ENCODE measurements at regions not wholly inside any gene's neighbourhood (a gene's known extent, or its start where the extent isn't known, plus 50 kb on each side); places are given as distances from the start of the nearest gene placed in this dataset.

DNA sequence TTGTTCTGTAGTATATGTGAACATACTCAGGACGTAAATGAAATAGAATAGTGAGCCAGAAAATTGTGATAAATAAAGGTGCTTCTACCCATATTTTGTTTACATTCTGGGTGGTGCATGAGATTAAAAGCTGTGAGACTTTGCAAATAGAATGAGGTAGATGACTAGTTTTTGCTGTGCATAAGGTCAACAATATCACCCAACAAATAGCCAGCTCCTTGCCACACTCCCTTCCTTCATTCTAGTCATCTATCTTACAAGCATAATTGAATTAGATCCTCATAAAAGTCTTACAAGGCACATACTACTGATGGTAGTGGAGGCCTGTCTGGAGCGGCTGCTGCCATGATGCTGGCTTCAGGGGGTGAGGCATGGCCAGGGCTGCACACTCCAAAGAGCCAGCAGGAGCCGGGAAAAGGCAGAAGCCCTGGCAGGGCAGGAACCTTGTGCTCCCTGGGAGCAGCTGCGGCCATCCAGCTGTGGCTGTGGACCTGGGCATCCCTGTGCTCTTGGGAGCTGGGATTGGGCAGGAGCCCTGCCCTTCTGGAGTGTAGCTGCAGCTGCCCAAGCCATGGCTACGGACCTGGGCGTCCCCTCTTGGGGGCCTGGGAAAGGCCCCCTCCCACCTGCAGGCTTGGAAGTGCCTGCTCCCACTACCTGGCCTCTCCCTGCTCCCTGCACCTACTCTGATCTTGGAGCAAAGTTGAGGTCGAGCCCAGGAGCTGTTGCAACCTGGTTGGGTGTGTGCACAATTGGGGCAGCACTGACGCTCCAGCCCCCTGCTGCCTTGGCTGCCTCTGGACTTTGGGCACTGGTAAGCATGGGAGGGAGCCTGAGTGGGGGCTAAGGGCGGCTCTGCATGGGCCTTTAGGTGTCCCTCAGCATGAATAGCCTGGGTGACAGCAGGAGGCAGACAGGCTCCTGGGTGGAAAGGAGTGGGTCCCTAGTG is 112.8 kb downstream of the DACT1 start:
- Histone ChIP-seq H3K4me3 (ENCODE audit: low read length in 3 of 3) (no peak overlapping the region), H3K27me3 (ENCODE audit: control insufficient read depth, insufficient read depth, low read length) (no peaks in the 10 kb centered on the region), H3K36me3 (ENCODE audit: control insufficient read depth in 2 of 3, insufficient read depth in 3 of 3, low read length in 3 of 3) (no peaks in the 10 kb centered on the region), H3K9me3 (ENCODE audit: control insufficient read depth in 2 of 3, insufficient read depth in 1 of 3, low read length in 3 of 3) (no peaks in the 10 kb centered on the region), H3K9ac (ENCODE audit: low read length in 3 of 3) (no peak overlapping the region), H3K27ac (ENCODE audit: low read depth in 2 of 2, low read length in 2 of 2) (no peak overlapping the region), H3K4me1 (ENCODE audit: control insufficient read depth in 2 of 3, insufficient read depth in 2 of 3, low read depth in 1 of 3, low read length in 3 of 3) (peaks cover 0 to 28% (median 20%) of the 10 kb centered on the region in 3 donors)
- FAIRE-seq = no peak
- TF ChIP-seq CTCF (IDR thresholded peaks at IDR 0.05; ENCODE audit: borderline replicate concordance, extremely low read depth, insufficient read depth) = no peak
- intact Hi-C loops (cut with DNase I) = no loop called here
- no peak for DNase-seq

DNA sequence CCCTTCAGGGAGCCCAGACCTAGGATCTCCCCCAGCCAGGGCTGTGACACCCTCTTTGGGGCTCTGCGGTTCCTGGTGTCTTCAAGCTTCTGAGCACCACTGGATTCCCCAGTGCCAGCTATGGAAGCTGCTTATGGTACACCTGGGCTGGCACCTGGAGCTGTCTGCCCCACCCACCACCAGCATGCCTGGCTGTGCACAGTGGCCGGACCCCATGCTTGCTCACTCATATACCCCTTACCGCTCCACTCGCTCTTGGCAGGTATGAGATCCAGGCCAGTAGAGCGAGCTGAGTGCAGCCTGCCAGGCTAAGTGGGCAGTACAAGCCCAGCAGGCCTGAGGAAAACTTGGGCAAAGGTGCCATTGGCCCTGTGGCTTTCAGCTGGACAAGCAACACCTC is 114.0 kb downstream of the DACT1 start:
- no peak for FAIRE-seq
- peak in 1 of 5 donors; percentile 74 for DNase-seq
- no peak overlapping the region for H3K4me3 ChIP-seq (ENCODE audit: low read length in 3 of 3)
- no peaks in the 10 kb centered on the region for H3K36me3 ChIP-seq (ENCODE audit: control insufficient read depth in 2 of 3, insufficient read depth in 3 of 3, low read length in 3 of 3)
- H3K27ac ChIP-seq (ENCODE audit: low read depth in 2 of 2, low read length in 2 of 2) = peak overlapping the region; percentile 62 to 84
- peaks cover 0 to 30% (median 20%) of the 10 kb centered on the region in 3 donors for H3K4me1 ChIP-seq (ENCODE audit: control insufficient read depth in 2 of 3, insufficient read depth in 2 of 3, low read depth in 1 of 3, low read length in 3 of 3)
- H3K9ac ChIP-seq (ENCODE audit: low read length in 3 of 3) = no peak overlapping the region
- TF ChIP-seq CTCF (IDR thresholded peaks at IDR 0.05; ENCODE audit: borderline replicate concordance, extremely low read depth, insufficient read depth) = no peak
- H3K27me3 ChIP-seq (ENCODE audit: control insufficient read depth, insufficient read depth, low read length) = no peaks in the 10 kb centered on the region
- no peaks in the 10 kb centered on the region for H3K9me3 ChIP-seq (ENCODE audit: control insufficient read depth in 2 of 3, insufficient read depth in 1 of 3, low read length in 3 of 3)
- intact Hi-C loops (cut with DNase I) = no loop called here

- peak in 1 of 5 donors; percentile 46 for DNase-seq
- Histone ChIP-seq H3K4me1 (ENCODE audit: control insufficient read depth in 2 of 3, insufficient read depth in 2 of 3, low read depth in 1 of 3, low read length in 3 of 3) (peaks cover 0 to 30% (median 17%) of the 10 kb centered on the region in 3 donors), H3K9me3 (ENCODE audit: control insufficient read depth in 2 of 3, insufficient read depth in 1 of 3, low read length in 3 of 3) (no peaks in the 10 kb centered on the region), H3K36me3 (ENCODE audit: control insufficient read depth in 2 of 3, insufficient read depth in 3 of 3, low read length in 3 of 3) (no peaks in the 10 kb centered on the region), H3K27me3 (ENCODE audit: control insufficient read depth, insufficient read depth, low read length) (no peaks in the 10 kb centered on the region), H3K27ac (ENCODE audit: low read depth in 2 of 2, low read length in 2 of 2) (peak overlapping the region; percentile 24 to 84), H3K4me3 (ENCODE audit: low read length in 3 of 3) (peak overlapping the region in 1 of 3 donors; percentile 31), H3K9ac (ENCODE audit: low read length in 3 of 3) (peak overlapping the region in 1 of 3 donors; percentile 42)
- FAIRE-seq = no peak
- intact Hi-C loops (cut with DNase I) = no loop called here
- TF ChIP-seq CTCF (IDR thresholded peaks at IDR 0.05; ENCODE audit: borderline replicate concordance, extremely low read depth, insufficient read depth) = no peak
Measured at GRCh38 chr14:58752289-58752688, 114.5 kb downstream of the DACT1 start.

All from kidney (tissue), 13 donors.